HS-27A (cell line): ENCODE measurements at regions not wholly inside any gene's neighbourhood (a gene's known extent, or its start where the extent isn't known, plus 50 kb on each side); places are given as distances from the start of the nearest gene placed in this dataset.
"Not testable (repeated sequence)": the region's sequence is repeated elsewhere in the genome, so short reads cannot be mapped to it uniquely, and the experiment has no call there.

ENCODE experiments used
- DNase-seq: peaks from one replicate; pipeline ENCODE4 v3.0.0-alpha.2; 2012; ENCODE audit warnings: low read depth, missing footprints

DNA sequence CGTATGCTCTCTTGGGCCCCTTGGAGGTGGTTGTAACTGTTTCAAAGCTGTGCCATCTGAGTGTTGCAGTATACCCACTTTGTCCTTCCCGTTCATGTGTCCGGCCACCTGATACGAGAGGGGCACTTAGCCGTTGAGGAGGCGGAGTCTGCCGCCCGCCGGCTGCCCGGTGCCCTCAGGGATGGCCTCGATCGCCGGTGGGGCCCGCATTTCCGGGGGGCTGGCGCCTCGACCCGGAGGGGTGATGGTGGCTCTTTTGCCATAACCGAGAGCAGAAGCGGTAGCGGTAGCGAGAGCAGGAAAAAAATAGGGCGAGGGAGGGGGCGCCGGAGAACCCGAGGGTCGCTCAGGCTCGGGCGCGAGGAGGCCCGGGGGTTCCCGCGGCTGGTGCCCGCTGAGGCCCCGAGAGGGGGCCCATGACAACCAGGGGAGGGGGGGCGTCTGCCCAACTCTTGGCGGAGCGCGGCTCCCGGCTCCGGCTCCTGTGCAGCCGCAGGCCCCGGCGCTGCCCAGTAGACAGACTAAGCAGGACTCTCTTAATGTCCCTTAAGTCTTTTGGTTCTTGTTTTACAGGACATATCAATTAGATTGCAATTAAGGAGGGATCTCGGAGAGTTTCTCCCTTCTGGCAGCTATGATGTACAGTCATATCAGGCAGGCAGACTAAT is 342.7 kb upstream of the SGCG start:
- no peak for DNase-seq

DNA sequence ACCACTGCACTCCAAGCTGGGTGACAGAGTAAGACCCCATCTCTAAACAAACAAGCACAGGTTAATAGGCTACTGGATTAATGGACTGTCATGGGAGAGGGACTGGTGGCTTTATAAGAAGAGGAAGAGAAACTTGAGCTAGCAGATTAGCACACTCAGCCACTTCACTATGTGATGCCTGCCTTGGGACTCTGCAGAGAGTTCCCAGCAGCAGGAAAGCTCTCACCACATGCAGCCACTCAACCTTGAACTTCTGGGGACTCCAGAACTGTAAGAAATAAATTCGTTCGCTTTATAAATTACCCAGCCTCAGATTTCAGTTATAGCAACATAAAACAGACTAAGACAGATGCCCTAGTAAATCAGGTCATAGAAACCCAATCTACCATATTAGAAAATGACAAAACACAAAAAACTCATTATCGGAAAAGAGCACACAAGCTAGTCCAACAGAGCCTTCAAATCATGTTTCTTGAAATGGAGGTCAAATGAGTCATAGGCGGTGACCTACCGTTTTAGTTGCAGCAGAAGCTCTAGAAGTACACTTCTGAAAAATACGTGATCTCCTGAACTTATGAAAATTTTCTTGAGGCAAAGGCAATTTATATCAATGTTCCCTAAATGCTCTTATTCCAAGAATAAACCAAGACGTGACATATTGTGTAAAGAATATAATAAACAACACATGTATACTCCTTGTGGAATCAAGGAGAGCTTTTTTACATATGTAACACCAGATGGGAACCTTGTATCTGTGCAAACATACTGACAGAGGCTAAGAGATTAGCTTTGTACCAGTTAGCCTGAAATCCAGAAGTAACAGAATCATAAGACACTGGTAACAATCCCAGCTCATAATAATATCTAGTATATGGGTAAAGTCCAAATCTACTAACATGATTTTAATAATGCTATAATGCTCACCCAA is 340.9 kb upstream of the SGCG start:
- DNase-seq, result no peak

DNA sequence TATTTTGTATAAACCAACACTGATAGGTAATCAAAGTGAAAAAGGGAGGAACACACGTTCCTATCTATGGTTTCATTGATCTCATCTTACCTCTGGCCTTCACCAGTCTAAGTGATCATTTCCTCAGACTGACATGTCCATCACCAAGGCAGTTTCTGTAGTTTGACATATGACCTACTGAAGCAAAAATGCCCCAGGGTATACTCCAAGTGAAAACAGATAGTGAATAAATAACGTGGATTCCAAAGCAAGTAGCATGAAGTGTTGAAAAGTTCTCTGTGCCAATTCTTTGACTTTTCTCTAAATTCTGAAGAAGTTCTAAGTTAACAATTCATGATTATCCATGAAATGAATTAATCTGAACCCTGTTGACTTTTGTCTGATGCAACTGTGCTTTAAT is 334.2 kb upstream of the SGCG start:
- DNase-seq, result no peak

DNA sequence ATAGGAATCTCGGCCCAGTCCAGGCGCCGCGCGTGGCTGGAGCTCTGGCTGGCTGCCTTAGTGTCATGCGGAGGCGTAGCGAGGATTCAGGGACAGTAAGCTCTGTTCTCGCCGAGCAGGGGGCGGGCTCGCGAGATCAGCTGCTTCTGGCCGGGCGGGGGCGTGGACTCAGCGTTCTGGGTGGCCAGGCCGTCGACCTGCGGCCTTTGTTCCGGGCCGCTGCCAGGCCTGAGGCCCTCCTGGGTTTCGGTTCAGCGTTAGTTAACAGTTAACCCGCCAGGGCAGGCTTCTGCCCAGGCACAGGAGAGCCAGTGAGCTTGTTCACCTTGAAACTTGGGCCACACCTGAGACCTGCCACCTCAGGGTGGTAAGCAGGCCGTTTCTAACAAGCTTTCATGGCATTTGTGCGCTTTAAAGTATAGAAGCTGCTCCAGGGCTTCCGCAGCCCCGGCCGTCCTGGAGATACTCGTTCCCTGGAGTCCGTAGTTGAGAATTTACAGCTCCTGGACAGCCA is 332.2 kb upstream of the SGCG start:
- no peak for DNase-seq

DNA sequence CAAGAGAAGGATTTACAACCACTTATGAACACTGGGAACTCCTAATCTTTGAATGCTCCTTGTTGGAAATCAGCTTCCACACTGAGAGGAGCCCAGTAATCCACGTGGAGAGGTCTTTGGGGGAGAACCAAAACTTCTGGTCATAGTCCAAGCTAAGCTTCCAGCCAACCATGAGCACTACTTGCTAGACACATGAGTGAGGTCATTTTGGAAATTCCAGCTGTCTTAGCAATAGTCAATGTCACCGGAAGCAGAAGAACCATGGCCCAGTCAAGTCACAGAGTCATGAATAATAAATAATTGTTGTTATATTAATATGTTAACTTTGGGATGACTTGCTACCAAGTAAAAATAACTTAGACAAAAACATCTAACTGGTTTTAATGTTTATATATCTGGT is 324.9 kb upstream of the SGCG start:
- no peak for DNase-seq

DNA sequence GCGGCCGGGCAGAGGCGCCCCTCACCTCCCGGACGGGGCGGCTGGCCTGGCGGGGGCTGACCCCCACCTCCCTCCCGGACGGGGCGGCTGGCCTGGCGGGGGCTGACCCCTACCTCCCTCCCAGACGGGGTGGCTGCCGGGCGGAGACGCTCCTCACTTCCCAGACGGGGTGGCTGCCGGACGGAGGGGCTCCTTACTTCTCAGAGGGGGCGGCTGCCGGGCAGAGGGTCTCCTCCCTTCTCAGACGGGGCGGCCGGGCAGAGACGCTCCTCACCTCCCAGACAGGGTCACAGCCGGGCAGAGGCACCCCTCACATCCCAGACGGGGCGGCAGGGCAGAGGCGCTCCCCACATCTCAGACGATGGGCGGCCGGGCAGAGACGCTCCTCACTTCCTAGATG is 321.8 kb upstream of the SGCG start:
- not testable (repeated sequence) for DNase-seq

DNA sequence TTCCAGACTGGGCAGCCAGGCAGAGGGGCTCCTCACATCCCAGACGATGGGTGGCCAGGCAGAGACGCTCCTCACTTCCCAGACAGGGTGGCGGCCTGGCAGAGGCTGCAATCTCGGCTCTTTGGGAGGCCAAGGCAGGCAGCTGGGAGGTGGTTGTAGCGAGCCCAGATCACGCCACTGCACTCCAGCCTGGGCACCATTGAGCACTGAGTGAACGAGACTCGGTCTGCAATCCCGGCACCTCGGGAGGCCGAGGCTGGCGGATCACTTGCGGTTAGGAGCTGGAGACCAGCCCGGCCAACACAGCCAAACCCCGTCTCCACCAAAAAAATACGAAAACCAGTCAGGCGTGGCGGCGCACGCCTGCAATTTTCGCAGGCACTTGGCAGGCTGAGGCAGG is 321.4 kb upstream of the SGCG start:
- not testable (repeated sequence) for DNase-seq

DNA sequence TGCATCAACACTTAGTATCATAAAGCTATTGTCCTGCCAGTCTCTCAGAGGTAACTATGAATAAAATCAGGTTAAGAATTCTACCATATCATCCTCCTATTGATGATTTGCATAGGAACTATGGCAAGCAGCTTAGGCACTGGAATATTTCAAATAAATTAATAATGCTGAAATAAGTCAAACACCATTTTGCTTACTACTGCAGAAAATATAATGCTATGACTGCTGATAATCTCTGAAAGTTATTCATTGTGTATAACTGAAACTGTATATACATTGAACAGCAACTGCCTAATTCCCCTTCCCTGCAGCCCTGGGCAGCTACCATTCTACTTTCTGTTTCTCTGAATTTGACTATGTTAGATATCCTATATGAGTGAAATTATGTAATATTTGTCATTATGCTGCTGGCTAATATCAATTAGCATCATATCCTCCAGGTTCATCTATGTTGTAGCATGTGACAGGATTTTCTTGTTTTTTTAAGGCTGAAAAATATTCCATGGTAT is 318.8 kb upstream of the SGCG start:
- DNase-seq, result no peak

DNA sequence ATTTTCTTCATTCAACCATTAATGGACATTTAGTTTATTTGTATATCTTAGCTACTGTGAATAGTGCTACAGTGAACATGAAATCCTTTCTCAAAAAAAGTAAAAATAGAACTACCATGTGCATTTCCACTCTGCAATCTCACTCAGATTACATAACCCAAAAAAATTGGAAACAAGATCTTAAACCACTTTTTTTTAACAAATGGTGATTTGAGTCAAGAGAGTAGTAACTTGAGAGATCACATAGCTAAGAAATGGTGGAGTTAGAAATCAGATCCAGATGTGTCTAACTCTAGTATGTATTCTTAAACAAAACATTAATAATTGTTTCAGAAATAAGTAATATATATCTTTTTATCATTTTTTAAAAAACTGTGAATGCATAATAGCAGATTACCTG is 318.3 kb upstream of the SGCG start:
- no peak for DNase-seq

DNA sequence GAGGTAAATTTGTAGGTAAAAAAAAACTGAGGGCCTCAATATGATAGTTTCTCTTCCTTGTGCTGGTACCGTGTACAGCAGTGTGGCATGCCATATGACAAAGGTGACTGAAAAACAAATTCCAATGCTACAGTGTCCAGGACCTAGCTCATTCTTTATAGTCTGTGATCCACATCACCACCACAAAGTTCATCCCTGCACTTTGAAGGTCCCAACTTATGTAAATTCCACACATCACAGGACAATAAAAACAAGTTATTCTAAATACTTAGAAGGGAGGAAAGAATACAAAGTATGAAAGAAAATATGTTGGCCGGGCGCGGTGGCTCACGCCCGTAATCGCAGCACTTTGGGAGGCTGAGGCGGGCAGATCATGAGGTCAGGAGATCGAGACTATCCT is 314.6 kb upstream of the SGCG start:
- DNase-seq, result no peak

DNA sequence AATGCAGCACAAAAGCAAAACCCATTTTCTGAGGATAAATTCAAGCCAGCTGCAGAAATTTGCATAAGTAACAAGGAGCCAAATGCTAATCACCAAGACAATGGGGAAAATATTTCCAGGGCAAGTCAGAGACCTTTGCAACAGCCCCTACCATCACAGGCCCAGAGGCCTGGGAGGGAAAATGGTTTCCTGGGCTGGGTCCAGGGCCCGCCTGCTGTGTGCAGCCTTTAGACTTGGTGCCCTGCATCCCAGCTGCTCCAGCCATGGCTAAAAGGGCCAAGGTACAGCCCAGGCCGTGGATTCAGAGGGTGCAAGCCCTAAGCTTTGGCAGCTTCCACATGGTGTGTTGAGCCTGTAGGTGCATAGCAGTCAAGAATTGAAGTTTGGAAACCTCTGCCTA is 309.5 kb upstream of the SGCG start:
- DNase-seq, result no peak

DNA sequence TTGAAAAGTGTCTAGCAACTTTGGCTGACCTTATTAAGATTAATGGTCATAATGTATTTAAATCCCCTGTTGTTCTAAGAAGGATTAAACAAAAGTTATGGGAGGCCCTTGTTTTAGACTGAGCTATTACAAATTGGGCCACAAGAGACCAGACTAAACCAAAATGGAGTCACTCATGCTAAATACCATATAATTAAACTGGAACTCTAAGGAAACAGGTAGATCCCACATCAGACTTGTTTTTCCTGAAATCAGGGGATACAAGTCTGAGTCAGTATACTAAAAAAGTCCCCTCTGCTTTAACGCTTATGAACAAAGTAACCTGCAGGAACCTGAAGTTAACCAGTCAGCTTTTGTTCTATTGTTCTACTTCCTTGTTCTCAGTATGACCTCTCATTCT is 305.9 kb upstream of the SGCG start:
- no peak for DNase-seq

DNA sequence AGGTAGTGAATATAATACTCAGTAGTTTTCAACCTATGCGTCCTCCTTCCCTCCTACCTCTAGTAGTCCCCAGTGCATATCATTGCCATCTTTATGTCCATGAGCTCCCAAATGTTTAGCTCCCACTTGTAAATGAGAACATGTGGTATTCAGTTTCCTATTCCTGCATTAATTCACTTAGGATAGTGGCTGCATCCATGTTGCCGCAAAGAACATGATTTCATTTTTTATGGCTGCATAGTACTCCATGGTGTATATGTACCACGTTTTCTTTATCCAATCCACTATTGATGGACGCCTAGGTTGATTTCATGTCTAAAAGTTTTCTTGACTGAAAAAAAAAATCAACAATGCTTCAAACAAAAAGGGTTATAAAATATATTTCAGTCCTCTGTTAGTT is 303.4 kb upstream of the SGCG start:
- DNase-seq, result no peak

DNA sequence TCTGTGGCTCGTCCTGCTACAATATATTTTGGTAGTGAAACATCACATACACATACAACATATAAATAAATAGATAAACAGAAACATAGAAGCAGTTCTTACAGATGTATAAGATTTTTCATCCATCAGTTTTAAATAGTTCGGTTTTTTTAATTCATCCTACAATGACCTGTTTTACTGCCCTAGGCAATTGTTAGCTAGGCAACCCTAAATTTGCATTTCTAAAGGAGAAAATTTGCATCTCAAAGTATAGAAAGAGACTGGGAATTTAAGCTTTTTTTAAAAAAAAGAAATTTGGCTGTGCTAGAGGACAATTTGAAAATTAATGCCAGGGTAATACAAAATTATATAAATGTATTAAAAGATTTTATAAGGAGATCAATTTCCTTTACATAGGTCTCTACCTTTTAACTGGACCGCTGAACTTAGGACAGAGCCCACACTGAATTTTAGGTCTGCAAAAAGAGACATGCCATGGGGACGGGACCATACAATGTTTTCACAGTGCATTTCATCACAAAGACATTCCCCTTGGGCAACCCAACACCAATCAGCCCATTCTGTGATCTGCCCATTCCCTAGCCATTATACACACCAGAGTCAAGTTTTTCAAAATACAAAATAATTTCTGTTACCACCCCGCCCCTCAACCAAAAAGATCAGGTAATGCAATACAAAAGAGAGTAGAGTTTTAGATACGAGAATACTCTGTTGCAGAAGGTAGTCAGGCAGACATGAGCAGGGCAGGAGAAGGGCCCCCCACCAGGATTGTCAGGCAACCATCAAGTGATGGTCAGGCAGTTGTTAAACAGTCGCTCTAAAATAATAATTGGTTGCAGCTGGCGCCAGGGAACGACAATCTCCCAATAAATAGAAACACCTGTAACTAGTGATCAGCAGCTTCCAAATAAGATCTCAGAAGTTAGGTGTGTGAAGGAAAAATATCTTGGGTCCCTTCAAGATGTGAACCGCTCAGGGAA is 299.7 kb upstream of the SGCG start:
- DNase-seq, result no peak

DNA sequence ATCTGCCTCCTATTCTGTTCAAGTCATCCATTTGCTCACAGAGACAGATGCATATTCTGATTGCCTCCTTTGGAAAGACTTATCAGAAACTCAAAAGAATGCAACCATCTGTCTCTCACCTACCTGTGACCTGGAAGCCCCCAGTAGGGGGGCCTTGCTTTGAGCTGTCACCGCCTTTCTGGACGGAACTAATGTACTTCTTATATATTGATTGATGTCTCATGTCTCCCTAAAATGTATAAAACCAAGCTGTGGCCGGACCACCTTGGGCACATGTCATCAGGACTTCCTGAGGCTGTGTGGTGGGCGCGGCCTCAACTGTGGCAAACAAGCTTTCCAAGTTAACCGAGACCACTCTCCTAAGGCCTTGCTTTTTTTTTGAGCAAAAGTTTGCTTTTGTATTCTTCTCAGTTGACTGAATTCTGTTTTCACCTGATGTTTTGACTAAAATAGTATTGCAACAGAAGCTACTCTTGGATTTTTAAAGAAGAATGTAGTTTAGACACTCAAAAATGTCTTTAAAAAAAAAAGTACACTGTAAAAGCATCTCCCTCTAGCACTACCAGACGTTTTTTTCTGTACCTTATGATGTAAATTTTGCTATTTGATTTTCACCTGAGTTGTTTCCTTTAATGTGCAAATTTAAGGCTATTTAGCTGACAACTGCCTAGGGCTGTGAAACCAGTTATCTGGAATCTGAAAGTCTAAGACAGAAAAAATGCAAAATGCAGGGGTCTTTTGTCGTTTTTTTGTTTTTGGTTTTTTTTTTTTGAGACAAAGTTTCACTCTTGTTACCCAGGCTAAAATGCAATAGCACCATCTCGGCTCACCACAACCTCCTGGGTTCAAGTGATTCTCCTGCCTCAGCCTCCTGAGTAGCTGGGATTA is 298.8 kb upstream of the SGCG start:
- not testable (repeated sequence) for DNase-seq

DNA sequence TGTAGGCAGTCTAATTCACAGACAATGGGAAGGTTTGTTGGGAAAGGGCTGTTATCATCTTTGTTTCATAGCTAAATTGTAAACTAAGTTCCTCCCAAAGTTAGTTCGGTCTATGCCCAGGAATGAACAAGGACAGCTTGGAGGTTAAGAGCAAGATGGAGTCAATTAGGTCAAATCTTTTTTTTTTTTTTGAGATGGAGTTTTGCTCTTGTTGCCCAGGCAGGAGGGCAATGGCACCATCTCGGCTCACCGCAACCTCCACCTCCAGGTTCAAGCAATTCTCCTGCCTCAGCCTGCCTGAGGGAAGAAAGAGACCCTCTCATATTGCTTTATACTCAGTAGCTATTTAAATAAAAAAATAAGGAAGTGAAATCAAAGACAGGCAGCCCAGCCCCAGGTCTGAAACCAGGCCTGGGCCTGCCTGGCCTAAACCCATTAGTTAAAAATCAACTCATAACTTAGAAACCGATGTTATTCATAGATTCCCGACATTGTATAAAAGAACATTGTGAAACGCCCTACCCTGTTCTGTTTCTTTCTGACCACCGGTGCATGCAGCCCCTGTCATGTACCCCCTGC is 297.4 kb upstream of the SGCG start:
- DNase-seq, result no peak

DNA sequence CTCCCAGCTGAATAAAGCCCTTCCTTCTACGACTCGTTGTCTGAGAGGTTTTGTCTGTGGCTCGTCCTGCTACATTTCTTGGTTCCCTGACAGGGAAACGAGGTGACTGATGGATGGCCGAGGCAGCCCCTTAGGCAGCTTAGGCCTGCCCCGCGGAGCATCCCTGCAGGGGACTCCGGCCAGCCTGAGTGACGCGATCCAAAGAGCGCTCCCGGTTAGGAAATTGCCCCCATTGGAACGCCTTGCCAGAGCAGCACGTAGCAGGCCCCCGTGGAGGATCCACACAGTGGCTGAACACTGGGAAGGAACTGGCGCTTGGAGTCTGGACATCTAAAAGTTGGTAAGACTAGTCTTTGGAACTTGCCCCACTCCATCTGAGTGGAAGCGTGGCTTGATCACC is 296.8 kb upstream of the SGCG start:
- no peak for DNase-seq

DNA sequence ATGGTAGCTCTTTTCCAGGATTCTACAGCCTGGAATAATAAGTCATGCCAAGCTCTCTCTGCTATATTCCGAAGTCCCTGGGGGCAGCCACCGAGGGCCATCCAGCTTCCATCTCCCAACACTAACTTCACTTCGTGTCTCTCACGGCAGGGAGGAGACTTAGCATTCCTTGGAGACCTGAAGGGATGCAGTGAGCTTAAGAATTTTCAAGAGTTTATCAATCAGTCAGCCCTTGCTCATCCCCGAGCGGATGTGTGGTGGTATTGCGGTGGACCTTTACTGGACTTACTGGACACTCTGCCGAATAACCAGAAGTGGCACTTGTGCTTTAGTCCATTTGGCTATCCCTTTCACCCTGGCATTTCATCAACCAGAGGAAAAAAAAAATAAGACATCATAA is 294.7 kb upstream of the SGCG start:
- DNase-seq, result not testable (repeated sequence)

DNA sequence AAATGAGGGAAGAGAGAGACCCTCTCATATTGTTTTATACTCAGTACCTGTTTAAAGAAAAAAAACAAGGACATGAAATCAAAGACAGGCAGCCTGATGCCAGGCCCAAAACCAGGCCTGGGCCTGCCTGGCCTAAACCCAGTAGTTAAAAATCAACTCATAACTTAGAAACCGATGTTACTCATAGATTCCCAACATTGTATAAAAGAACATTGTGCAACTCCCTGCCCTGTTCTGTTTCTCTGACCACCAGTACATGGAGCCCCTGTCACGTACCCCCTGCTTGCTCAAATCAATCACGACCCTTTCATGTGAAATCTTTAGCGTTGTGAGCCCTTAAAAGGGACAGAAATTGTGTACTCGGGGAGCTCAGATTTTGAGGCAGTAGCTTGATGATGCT is 291.4 kb upstream of the SGCG start:
- not testable (repeated sequence) for DNase-seq

DNA sequence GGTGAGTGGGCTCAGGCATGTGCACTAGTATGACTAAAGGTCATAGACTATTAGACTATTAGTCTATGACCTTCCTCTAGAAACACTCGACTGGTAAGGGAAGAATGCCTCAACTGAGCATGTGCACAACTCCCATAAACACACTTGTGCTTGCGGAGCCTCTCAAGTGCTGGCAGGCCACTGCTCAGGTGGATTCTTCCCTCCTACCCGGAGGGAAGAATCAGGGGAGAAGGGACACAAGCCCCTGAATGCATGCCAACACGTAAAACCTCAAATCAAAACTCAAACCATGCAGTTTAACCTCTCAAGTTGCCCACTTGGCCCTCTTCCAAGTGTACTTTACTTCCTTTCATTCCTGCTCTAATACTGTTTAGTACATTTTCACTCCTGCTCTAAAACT is 287.6 kb upstream of the SGCG start:
- no peak for DNase-seq

DNA sequence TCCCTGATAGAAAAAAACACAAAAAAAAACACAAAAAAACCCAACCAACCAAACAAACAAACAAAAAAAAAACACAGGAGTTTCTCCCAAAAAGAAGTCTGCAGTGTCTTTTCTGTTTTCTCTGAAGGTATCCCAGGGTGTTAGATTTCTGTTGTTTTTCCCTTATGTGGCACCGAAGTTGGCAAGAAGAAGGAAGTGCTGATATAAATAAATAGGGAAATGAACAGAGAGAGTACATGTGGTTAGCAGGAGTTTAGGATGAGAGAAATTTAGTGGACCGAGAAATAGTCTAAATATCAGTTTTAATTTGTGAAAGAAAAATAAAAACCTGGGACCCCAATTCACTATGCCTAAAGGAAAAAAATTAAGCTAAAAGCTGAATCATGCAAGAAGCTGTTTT is 287.0 kb upstream of the SGCG start:
- DNase-seq, result no peak
